Esophagus muscularis mucosa (tissue), 2 donors: ENCODE measurements at regions not wholly inside any gene's neighbourhood (a gene's known extent, or its start where the extent isn't known, plus 50 kb on each side); places are given as distances from the start of the nearest gene placed in this dataset.

Source experiments
- EP300 ChIP-seq: sonication (generic); formaldehyde crosslinking; IDR thresholded peaks from one replicate; pipeline ENCODE4 v1.6.1; 2017; ENCODE audit warnings: antibody characterized with exemption
- POLR2A ChIP-seq: fragments of 450-650 bp; IDR thresholded peaks from one replicate; pipeline ENCODE4 v1.6.1; 2017; ENCODE audit warnings: antibody characterized with exemption, moderate library complexity, mild to moderate bottlenecking, low read depth

- TF ChIP-seq POLR2A, result no peak
- no peak for TF ChIP-seq EP300
Measured at GRCh38 chr20:1764136-1765033, 106.8 kb upstream of the SIRPG start.
